ENCODE measurements at regions not wholly inside any gene's neighbourhood (a gene's known extent, or its start where the extent isn't known, plus 50 kb on each side); places are given as distances from the start of the nearest gene placed in this dataset.

GRCh38 chr2:176814274-176814673, 398.3 kb upstream of the HNRNPA3 start:
- POLR2A ChIA-PET (ENCODE audit: unreplicated experiment), result no interaction called here
- no peak overlapping the region for H3K27ac ChIP-seq

GRCh38 chr2:176814740-176815367, 397.7 kb upstream of the HNRNPA3 start:
- H3K4me3 ChIP-seq, result no peak overlapping the region
- H3K9me2 ChIP-seq (ENCODE audit: insufficient read depth), result no peaks in the 10 kb centered on the region; the same call in 1 of the 2 replicates
- ChIA-PET POLR2A (ENCODE audit: unreplicated experiment) (no interaction called here), CTCF (interaction anchor here (0.6 to 1.0 kb wide), 5 partner anchors 161 to 992 kb away, joined by 3 to 4 read pairs (median 3); no protein-coding TSS in a partner anchor)
- H3K4me1 ChIP-seq (replicated peaks; ENCODE audit: insufficient read depth), result no peaks in the 10 kb centered on the region
- no peaks in the 10 kb centered on the region for H3K36me3 ChIP-seq (ENCODE audit: low read depth)
- no TSS peak for BruUV-seq (replicated peaks)
- H4K20me1 ChIP-seq (ENCODE audit: insufficient read depth), result no peaks in the 10 kb centered on the region
- no peak overlapping the region for H3K4me2 ChIP-seq
- intact Hi-C loops (cut with micrococcal nuclease; ENCODE audit: unreplicated experiment), result loop anchor here (1.0 to 10.0 kb wide), 2 partner anchors 520 to 688 kb away; no protein-coding TSS in a partner anchor
- H3K27me3 ChIP-seq (ENCODE audit: insufficient read depth, low read depth), result peaks cover 22% of the 10 kb centered on the region
- H3K79me2 ChIP-seq (ENCODE audit: low read depth), result no peaks in the 10 kb centered on the region
- H3K27ac ChIP-seq, result no peak overlapping the region
- TF ChIP-seq EZH2 (IDR thresholded peaks at IDR 0.05; ENCODE audit: low read depth) (no peak), CTCF (conservative IDR thresholded peaks at IDR 0.05) (peak; percentile 87)
- no peak for DNase-seq
- no peak overlapping the region for H2AFZ ChIP-seq
- no peaks in the 10 kb centered on the region for H3K9me3 ChIP-seq (ENCODE audit: insufficient read depth, low read depth)
- no peaks in the 10 kb centered on the region for H3F3A ChIP-seq (ENCODE audit: insufficient read depth, low read depth)

More at GRCh38 chr2:176814274-176814673, 398.3 kb upstream of the HNRNPA3 start:
- no peaks in the 10 kb centered on the region for H3K79me2 ChIP-seq (ENCODE audit: low read depth)
- H2AFZ ChIP-seq, result no peak overlapping the region
- peaks cover 16% of the 10 kb centered on the region for H3K27me3 ChIP-seq (ENCODE audit: insufficient read depth, low read depth)
- H3K9me3 ChIP-seq (ENCODE audit: insufficient read depth, low read depth), result no peaks in the 10 kb centered on the region
- no peaks in the 10 kb centered on the region for H3K4me1 ChIP-seq (replicated peaks; ENCODE audit: insufficient read depth)
- no peaks in the 10 kb centered on the region for H3F3A ChIP-seq (ENCODE audit: insufficient read depth, low read depth)
- CTCF ChIA-PET, result interaction anchor here (0.6 to 1.0 kb wide), 6 partner anchors 160 to 992 kb away, joined by 3 to 5 read pairs (median 4); no protein-coding TSS in a partner anchor
- no peak for DNase-seq
- intact Hi-C loops (cut with micrococcal nuclease; ENCODE audit: unreplicated experiment), result loop anchor here (1.0 to 10.0 kb wide), 2 partner anchors 521 to 687 kb away; no protein-coding TSS in a partner anchor
- H3K36me3 ChIP-seq (ENCODE audit: low read depth), result no peaks in the 10 kb centered on the region
- no peaks in the 10 kb centered on the region for H4K20me1 ChIP-seq (ENCODE audit: insufficient read depth)
- no peaks in the 10 kb centered on the region; the same call in 1 of the 2 replicates for H3K9me2 ChIP-seq (ENCODE audit: insufficient read depth)
- no peak overlapping the region for H3K4me2 ChIP-seq
- no peak overlapping the region for H3K4me3 ChIP-seq
- TF ChIP-seq EZH2 (IDR thresholded peaks at IDR 0.05; ENCODE audit: low read depth) (no peak), CTCF (conservative IDR thresholded peaks at IDR 0.05) (no peak)
- no TSS peak for BruUV-seq (replicated peaks)

DNA sequence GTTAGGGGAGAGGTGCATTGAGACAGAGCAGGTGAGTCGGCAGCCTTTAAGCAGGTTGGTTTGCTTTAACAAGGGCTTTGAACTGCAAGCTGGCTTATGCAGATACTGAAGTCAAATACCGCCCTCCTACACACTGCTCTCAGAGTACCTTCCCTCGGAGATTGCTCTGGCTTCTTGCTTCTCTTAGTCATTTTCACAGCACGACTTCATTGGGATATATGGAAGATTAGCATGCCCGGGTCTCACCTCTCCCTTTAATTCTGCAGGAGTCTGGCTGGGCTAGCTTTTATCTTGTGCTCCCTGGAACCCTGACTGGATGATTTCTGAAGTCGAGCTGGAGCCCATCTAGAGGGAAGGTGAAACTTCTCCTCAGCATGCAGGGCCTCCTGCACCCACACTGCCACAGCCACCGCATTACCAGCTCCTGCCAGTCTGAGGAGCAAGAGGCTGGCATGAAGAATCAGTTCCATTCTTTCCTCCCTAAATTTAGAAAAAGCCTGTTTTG, 395.5 kb upstream of the HNRNPA3 start:
- TF ChIP-seq EZH2 (IDR thresholded peaks at IDR 0.05; ENCODE audit: low read depth) (no peak), CTCF (conservative IDR thresholded peaks at IDR 0.05) (no peak)
- Histone ChIP-seq H3K36me3 (ENCODE audit: low read depth) (no peaks in the 10 kb centered on the region), H3K9me2 (ENCODE audit: insufficient read depth) (no peaks in the 10 kb centered on the region; the same call in 1 of the 2 replicates), H3F3A (ENCODE audit: insufficient read depth, low read depth) (no peaks in the 10 kb centered on the region), H3K79me2 (ENCODE audit: low read depth) (no peaks in the 10 kb centered on the region), H3K27ac (no peak overlapping the region), H3K27me3 (ENCODE audit: insufficient read depth, low read depth) (peaks cover 43% of the 10 kb centered on the region), H3K4me3 (no peak overlapping the region), H3K9me3 (ENCODE audit: insufficient read depth, low read depth) (no peaks in the 10 kb centered on the region), H2AFZ (no peak overlapping the region), H3K4me1 (replicated peaks; ENCODE audit: insufficient read depth) (no peaks in the 10 kb centered on the region), H3K4me2 (no peak overlapping the region), H4K20me1 (ENCODE audit: insufficient read depth) (no peaks in the 10 kb centered on the region)
- no peak for DNase-seq
- intact Hi-C loops (cut with micrococcal nuclease; ENCODE audit: unreplicated experiment), result loop anchor here (2.0 to 10.0 kb wide), 2 partner anchors 332 to 518 kb away; no protein-coding TSS in a partner anchor
- CTCF ChIA-PET, result interaction anchor here (0.7 kb wide), 1 partner anchor 1456 kb away, joined by 9 read pairs; no protein-coding TSS in a partner anchor
- POLR2A ChIA-PET (ENCODE audit: unreplicated experiment), result no interaction called here
- no TSS peak for BruUV-seq (replicated peaks)

Measured in PC-9 (cell line).